Cardiac muscle cell (in vitro differentiated cells and primary cell): ENCODE measurements at regions not wholly inside any gene's neighbourhood (a gene's known extent, or its start where the extent isn't known, plus 50 kb on each side); places are given as distances from the start of the nearest gene placed in this dataset.
A peak's percentile ranks its signal among the peaks of the same experiment; 100 is the strongest.

ENCODE experiments used
- DNase-seq, 2 donors: peaks; one replicate each; pipeline versions ENCODE4 v3.0.0 to v3.0.0-alpha.2; 2010 to 2017; ENCODE audit warnings: low read depth in 1 of 2, low spot score in 1 of 2
- H3K27ac ChIP-seq: fragments of 200-600 bp; sonication (generic); 2 replicates; pipeline ENCODE4 v1.5.1; 2016
- H3K27me3 ChIP-seq: fragments of 200-600 bp; sonication (generic); 2 replicates; pipeline ENCODE4 v1.6.0; 2016; ENCODE audit warnings: control low read depth
- H3K36me3 ChIP-seq: fragments of 200-600 bp; sonication (generic); 2 replicates; pipeline ENCODE4 v1.5.1; 2016; ENCODE audit warnings: control low read depth
- H3K4me1 ChIP-seq: fragments of 200-600 bp; sonication (generic); 2 replicates; pipeline ENCODE4 v1.8.1; 2017; ENCODE audit warnings: low read depth, mild to moderate bottlenecking, mixed run types
- H3K4me3 ChIP-seq: fragments of 200-600 bp; sonication (generic); 2 replicates; pipeline ENCODE4 v1.5.1; 2016; ENCODE audit warnings: mild to moderate bottlenecking
- H3K9me3 ChIP-seq: fragments of 200-600 bp; sonication (generic); 2 replicates; pipeline ENCODE4 v1.5.1; 2017; ENCODE audit warnings: low read depth, mild to moderate bottlenecking, control low read depth
- TF ChIP-seq, protein P1 (sequence below): IDR thresholded peaks from 2 replicates; pipeline ENCODE4 v1.5.1; 2012; ENCODE audit warnings: low read depth, mild to moderate bottlenecking, low read length

DNA sequence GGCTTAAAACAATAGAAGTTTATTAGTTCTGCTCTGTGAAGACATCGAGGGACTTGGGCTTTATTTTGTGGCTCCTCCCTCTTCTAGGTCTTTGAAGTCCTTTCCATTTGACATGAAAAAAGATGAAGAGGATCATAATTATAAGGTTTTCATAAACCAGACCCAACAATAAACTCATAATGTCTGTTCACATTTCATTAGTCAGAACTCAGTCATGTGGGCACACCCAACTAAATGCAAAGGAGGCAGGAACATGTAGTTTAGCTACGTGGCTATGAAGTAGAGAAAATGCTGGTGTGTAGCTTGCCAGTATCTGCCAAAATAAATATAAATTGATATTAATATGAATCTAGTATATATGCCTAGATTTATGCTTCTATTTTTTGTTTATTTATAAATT is 393.9 kb upstream of the C9orf72 start:
- Histone ChIP-seq H3K36me3 (no peaks in the 10 kb centered on the region), H3K4me1 (no peaks in the 10 kb centered on the region), H3K4me3 (no peak overlapping the region), H3K9me3 (no peaks in the 10 kb centered on the region), H3K27ac (no peak overlapping the region), H3K27me3 (no peaks in the 10 kb centered on the region)
- TF ChIP-seq, protein P1, sequence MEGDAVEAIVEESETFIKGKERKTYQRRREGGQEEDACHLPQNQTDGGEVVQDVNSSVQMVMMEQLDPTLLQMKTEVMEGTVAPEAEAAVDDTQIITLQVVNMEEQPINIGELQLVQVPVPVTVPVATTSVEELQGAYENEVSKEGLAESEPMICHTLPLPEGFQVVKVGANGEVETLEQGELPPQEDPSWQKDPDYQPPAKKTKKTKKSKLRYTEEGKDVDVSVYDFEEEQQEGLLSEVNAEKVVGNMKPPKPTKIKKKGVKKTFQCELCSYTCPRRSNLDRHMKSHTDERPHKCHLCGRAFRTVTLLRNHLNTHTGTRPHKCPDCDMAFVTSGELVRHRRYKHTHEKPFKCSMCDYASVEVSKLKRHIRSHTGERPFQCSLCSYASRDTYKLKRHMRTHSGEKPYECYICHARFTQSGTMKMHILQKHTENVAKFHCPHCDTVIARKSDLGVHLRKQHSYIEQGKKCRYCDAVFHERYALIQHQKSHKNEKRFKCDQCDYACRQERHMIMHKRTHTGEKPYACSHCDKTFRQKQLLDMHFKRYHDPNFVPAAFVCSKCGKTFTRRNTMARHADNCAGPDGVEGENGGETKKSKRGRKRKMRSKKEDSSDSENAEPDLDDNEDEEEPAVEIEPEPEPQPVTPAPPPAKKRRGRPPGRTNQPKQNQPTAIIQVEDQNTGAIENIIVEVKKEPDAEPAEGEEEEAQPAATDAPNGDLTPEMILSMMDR, result no peak
- no peak for DNase-seq

DNA sequence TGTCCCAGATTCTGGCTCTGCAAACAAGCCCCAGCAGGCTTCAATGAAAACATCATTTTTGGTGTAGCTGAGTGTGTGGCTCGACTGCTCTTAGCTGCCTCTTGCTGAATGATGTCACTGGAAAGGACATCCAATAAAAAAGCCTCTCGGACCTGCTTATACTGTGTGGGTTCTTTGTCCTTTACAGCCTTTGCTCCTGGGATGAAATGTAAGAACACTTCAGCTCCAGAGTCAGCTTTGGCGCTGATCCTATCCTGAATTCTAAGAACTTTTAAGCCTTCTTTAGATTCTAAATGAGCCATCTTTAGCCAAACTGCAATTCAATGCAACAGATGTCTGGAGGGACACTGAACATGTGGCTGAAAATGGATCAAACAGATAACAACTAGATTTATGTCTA is 404.6 kb upstream of the C9orf72 start:
- H3K9me3 ChIP-seq, result no peaks in the 10 kb centered on the region
- no peaks in the 10 kb centered on the region for H3K36me3 ChIP-seq
- H3K4me3 ChIP-seq, result no peak overlapping the region
- DNase-seq, result no peak
- H3K27me3 ChIP-seq, result no peaks in the 10 kb centered on the region
- peaks cover 6% of the 10 kb centered on the region for H3K4me1 ChIP-seq
- no peak overlapping the region for H3K27ac ChIP-seq
- TF ChIP-seq, protein P1, result no peak

DNA sequence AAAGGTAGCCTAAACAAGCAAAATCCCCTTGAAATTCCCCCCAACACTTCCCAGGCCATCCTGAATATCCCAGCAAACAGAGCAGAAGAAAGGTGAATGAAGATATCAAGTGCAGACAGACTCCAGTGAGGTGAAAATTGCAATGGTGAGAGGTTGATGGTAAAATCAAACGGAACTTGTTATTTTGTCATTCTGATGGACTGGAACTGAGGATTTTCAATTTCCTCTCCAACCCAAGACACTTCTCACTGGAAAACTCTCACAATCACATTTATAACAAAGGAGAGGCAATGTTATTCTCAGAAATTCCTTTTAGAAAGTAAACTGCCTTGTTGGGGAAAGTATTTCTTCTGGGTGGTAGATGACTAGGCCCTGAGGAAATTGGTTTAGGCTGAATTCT is 412.4 kb upstream of the C9orf72 start:
- Histone ChIP-seq H3K36me3 (no peaks in the 10 kb centered on the region), H3K4me1 (peaks cover 4% of the 10 kb centered on the region), H3K27ac (no peak overlapping the region), H3K4me3 (no peak overlapping the region), H3K27me3 (no peaks in the 10 kb centered on the region), H3K9me3 (no peaks in the 10 kb centered on the region)
- DNase-seq, result no peak
- TF ChIP-seq, protein P1, result no peak

DNA sequence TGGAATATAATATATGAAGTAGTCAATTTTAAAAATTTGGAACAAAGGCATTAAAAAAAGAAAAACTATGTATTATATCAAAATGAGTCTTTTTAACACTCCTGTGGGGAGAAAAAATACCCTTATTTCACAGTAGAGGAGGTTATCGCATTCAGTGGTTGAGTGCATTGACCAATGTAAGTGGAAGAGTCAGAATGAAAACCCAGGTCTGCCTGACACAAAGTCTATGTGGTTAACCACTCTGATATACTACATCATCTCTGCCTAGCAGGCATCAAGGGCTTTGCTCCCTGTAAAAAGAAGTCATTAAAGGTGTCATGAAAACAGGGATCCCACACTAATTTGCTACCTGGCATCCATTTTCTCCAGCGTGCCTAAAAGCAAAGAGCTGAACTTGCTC is 417.2 kb upstream of the C9orf72 start:
- Histone ChIP-seq H3K9me3 (no peaks in the 10 kb centered on the region), H3K4me1 (peaks cover 13% of the 10 kb centered on the region), H3K27ac (peak overlapping the region; percentile 37), H3K4me3 (no peak overlapping the region), H3K27me3 (no peaks in the 10 kb centered on the region), H3K36me3 (no peaks in the 10 kb centered on the region)
- TF ChIP-seq, protein P1, result no peak
- DNase-seq, result no peak

DNA sequence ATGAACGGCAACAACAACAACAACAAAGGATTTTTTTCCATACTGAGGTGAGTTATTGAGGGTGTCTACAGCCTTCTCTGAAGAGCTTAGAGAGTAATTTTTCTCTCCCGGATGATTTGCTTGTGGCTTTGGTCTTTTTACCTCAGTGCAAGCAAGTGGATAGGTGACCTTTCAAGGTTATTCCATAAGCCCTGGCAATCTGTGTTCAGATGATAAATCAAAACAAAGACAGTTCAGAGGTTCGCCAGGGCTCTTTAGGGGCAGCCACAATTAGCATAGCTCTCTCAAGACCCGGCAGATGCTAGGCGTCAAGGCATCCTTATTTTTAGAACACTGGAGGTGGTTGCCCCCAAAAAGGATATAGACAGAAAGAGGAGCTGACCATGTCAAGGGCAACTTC is 417.9 kb upstream of the C9orf72 start:
- DNase-seq, result peak in 1 of 2 donors; percentile 21
- Histone ChIP-seq H3K27me3 (no peaks in the 10 kb centered on the region), H3K9me3 (no peaks in the 10 kb centered on the region), H3K4me3 (no peak overlapping the region), H3K4me1 (peaks cover 13% of the 10 kb centered on the region), H3K27ac (peak overlapping the region; percentile 37), H3K36me3 (no peaks in the 10 kb centered on the region)
- TF ChIP-seq, protein P1, result no peak

DNA sequence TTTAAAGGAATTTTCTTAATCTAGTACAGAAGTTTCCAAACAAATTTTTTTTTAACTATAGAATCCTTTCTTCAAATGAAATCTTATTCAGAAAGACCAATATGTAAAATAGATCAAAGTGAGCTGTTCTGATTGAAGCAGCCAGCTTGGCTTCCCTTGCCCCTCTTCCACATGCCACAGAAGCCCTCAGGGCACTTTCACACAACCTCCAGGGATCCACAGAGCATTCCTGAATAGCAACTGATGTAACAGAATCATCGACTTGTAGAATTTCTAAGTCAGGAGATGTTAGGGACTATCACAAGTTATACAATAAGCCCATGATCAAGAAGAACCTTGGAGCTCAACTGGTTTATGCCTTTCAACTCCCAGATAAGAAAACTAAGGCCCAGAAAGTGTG is 427.8 kb upstream of the C9orf72 start:
- Histone ChIP-seq H3K4me3 (no peak overlapping the region), H3K27ac (no peak overlapping the region), H3K4me1 (no peaks in the 10 kb centered on the region), H3K9me3 (no peaks in the 10 kb centered on the region), H3K36me3 (no peaks in the 10 kb centered on the region), H3K27me3 (no peaks in the 10 kb centered on the region)
- TF ChIP-seq, protein P1, result no peak
- no peak for DNase-seq
